Activated T-helper 9 cell treated with anti-CD3 and anti-CD28 coated beads, Interleukin-2, amount 50 U/mL, for 16 hours (primary cell): ENCODE measurements at regions not wholly inside any gene's neighbourhood (a gene's known extent, or its start where the extent isn't known, plus 50 kb on each side); places are given as distances from the start of the nearest gene placed in this dataset.
"Not testable (repeated sequence)": the region's sequence is repeated elsewhere in the genome, so short reads cannot be mapped to it uniquely, and the experiment has no call there.

Source experiments
- DNase-seq: peaks from one replicate; pipeline ENCODE4 v3.0.0-alpha.2; 2020; ENCODE audit warnings: low read depth

GRCh38 chr2:235219048-235219447, 267.2 kb downstream of the SH3BP4 start:
- no peak for DNase-seq

DNA sequence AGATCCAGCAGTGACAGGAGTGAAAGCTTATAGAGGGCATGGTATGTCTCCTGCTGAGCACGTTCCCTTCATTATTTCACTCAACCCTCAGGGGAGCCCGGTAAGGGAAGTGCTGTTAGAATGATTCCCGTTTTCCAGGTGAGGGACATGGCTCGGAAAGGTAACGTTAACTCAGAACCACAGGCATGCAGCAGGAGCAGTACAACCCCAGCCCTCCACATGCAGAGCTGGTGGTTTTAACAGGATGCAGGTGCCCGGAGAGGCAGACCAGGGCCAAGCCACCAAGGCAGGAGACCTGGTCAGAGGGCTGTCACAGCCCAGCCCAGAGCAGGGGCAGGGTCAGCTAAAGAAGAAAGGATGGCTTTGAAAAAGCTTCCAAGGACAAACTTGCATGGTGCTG, 268.5 kb downstream of the SH3BP4 start:
- no peak for DNase-seq

- DNase-seq, result no peak
Observed at GRCh38 chr2:235223011-235223410, 270.8 kb upstream of the AGAP1 start.

DNA sequence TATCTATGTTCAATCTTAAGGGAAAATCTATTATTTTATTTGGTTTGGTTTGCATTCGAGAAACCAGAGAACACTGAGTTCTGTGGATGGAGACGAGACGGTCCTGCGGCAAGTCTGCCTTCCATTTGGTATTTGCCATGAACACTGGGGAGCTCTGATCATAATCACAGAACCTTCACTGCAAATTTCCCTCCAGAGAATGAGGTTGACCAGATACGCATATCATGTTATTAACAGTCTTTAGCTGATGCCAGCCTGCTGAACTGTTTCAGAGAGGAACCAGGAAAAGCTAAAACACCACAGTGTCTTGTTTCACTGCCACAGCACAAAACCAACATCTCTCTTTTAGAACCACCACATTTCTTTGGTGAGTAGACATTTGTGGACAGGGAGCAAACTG, 269.4 kb upstream of the AGAP1 start:
- DNase-seq, result no peak

- DNase-seq, result no peak
Observed at GRCh38 chr2:235225261-235225660, 268.6 kb upstream of the AGAP1 start.

DNA sequence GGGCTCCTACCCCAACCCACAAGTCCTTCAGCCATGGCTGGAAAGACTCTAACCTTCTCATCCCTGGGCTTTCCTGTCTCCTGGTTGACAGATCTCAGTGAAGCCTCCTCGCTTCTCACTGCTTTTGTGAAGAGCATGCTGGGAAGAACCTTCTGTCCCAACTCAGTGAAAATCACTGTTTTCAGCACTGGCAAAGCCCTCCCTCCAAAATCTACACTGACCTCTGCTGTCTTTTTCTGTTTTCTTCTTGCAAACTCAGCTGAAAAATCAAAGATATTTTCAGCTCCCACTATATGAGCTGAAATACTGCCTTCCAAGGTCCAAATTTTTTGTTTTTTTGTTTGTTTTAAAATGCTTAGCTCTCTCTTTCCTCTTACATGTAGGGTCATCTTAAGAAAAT, 266.3 kb upstream of the AGAP1 start:
- DNase-seq, result no peak

- DNase-seq, result not testable (repeated sequence)
Observed at GRCh38 chr2:235228422-235228821, 265.4 kb upstream of the AGAP1 start.

- no peak for DNase-seq
Observed at GRCh38 chr2:235229236-235229635, 264.6 kb upstream of the AGAP1 start.

- DNase-seq, result no peak
Observed at GRCh38 chr2:235230821-235231601, 262.8 kb upstream of the AGAP1 start.

GRCh38 chr2:235232449-235233433, 261.1 kb upstream of the AGAP1 start:
- DNase-seq, result no peak

- no peak for DNase-seq
Observed at GRCh38 chr2:235234736-235235135, 259.1 kb upstream of the AGAP1 start.

DNA sequence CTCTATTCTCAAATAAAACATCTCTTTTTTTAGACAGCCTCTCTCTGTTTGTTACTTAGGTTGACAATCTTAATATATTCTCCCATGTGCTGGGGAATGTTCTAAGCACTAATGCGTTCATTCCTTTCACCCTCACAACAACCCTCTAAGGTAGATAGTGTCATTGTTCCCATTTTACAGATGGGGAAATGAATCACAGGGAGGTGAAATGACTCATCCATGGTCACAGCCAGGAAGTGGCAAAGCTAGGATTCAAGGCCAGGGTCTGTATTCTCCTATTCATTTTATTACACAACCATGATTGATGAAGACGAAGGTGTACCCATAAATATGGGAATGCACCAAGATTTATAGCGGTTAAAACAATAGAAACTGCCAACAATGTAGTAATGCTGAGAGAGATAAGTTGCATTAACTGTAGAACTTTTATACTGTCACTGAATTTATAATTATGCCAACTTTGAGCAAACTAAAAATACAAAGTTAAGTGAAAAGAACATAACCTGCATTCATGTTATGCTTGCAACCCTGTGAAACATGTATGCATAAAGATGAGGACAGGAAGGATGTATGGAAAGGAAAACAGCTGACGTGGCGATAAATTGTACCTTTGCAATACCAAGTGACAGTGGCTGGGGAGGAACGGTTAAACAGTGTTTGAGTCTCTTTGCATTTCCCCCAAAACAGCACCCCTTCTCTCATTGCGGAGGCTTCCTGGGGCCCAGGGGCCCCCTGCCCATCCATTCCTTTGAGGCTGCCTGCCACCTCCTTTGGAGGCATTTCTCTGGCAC, 257.7 kb upstream of the AGAP1 start:
- DNase-seq, result no peak

- no peak for DNase-seq
Observed at GRCh38 chr2:235238537-235238936, 255.3 kb upstream of the AGAP1 start.

DNA sequence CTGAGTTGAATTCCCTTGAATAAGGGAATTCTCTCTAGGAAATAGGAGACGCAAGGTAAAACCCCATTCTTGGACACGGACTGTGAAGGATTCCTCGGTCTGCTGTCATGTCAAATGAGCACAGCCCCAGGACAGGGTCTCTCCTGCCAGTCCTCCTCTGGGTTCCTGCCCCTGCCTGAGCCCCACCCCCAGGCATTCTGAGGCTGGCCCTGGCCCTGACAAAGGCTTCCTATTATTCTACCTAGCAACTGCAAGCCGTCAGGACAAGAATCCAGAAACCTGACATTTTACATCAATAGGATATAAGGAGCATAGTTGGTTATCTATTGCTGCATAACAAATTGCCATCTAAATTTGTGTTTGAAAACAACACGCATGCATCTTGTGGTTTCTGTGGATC, 253.3 kb upstream of the AGAP1 start:
- no peak for DNase-seq

DNA sequence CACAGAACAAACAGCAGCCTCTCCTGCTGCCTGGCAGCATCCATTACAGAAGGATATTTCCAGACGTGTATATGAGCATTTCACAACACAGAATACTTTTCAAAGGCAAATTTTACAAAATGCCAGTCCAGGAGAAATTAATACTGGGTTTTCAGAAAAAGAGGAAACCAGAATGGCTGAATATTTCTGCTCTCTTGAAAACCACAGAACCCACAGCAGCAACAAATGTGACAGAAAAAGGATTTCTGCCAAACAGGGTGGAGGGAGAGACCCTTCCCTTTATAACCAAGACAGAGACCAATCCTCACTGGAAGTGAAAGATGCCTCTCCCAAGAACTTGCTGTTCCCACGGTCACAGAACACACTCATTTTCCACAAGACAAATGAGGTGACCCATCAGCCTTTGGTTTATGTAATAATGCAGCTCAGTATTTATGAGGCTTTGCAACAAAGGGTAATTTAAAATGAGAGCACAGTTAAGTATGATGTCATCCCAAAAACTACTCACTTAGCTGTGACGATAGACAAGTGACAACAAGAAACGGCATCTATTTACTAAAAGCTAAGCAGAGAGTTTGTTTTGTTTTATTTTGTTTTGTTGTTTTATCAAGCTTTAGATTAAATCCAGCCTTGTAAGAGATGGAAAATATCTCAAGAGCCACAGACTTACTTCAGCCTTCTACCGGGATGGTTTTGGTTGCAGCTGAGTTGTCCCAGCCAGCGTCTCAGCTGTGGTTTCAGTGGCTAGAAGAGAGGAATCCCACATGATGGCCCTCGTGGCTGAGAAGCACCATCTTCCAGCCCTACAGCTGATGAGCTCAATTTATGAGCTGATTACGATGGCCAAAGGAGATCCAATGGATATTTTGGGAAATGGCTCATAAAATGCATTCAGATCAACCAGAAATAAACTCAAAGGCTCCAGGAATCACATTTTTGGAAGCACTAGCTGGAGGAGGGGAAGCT, 249.3 kb upstream of the AGAP1 start:
- DNase-seq, result no peak

DNA sequence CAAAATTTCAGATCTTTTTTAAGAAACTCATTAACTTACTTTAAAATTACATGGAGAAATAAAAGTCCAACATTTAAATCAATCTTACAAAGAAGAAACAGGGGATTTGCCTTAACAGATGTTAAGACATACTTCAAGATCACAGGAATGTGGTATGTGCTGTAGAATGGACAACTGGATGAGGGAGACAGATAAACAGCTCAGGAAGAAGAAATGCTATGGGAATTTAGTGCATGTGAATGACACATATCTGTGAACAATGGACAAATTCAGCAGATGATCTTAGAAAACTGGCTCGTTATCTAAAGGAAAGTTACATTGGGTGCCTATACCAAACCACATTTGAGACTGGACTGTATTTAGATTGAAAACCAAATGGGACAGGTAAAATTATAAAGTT, 246.8 kb upstream of the AGAP1 start:
- DNase-seq, result no peak

GRCh38 chr2:235255693-235256092, 238.2 kb upstream of the AGAP1 start:
- DNase-seq, result no peak

DNA sequence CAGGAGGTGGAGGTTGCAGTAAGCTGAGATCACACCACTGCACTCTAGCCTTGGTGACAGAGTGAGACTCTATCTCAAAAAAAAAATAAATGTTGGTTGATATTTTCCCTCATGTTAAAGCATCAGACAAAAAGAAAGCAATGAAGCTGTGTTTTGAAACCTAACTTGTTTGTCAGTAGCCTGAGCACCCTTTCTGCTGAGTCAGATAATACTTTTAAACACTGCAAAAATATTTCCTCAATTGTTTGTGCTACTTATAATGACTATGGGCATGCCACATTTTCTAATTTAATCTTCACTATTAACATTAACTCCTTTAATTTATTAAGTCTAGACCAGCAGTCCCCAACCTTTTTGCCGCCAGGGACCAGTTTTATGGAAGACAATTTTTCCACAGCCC, 236.3 kb upstream of the AGAP1 start:
- no peak for DNase-seq

DNA sequence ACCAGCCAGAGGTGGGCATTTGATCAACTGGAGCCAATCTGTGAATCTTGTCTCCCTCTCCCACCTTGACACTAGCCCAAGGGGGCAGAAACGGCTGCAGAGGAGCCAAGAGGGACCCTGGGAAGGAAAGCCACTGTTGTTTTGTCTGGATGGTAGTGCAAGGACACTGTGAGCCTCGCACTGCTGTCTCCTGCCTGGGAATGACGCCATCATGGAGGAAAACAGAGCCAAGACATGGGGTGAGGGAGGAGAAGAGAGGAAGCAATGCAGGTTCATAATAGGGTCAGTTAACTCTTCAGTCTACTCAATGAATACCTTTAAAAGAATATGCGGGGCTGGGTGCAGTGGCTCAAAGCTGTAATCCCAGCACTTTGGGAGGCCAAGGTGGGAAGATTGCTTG, 231.1 kb upstream of the AGAP1 start:
- DNase-seq, result no peak

DNA sequence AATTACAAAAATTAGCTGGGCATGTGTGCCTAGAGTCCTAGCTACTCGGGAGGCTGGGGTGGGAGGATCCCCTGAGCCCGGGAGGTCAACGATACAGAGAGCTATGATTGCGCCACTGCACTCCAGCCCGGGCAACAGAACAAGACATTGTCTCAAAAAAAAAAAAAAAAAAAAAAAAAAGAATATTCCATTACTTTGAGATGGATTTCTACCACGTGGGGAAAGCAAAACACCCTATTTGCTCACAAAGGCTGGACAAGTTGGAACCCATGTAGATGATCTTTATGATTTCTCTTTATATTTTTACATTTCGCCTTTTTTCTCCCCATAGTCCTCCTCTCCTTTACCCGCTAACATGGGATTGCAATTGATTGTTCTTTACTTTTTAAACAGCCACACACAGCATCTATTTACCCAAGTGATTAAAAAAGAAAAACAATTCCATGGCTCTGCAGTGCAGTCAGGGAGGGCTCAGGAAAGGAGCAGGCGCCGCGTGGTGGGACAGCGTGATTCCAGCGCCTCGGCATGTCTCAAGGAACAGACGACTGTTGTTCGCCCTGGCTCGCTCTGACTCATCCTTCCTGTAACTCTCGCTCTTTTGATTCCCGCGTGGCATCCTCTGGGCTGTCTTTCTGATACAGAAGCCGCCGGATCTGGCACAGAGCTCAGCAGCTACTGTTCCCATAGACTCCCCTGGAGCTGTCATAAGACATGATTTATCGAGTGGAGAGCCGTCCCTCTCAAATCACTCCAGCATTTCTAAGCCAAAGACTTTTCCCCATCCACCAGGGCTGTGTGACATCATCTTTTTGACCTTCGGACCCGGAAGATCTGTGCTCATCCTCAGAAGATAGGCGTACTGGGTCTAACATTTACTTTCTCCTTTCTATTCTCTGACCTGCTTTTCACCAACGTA, 230.4 kb upstream of the AGAP1 start:
- no peak for DNase-seq
